ENCODE measurements at regions not wholly inside any gene's neighbourhood (a gene's known extent, or its start where the extent isn't known, plus 50 kb on each side); places are given as distances from the start of the nearest gene placed in this dataset.

- ChIA-PET CTCF (no interaction called here), RAD21 (ENCODE audit: low non-redundant PET in 1 of 2, low total read pairs in 2 of 2, uncharacterized antibody in 2 of 2, unreplicated experiment in 2 of 2) (no interaction called here), POLR2A (no interaction called here)
- H3K9me3 ChIP-seq (ENCODE audit: control insufficient read depth in 1 of 2, insufficient read depth in 1 of 2, low read depth in 1 of 2, low read length in 2 of 2): no peaks in the 10 kb centered on the region
- no peak overlapping the region for H3K27ac ChIP-seq (ENCODE audit: low read depth, low read length)
- no peak overlapping the region for H3K9ac ChIP-seq (ENCODE audit: low read length)
- H4K20me1 ChIP-seq (ENCODE audit: insufficient read depth): no peaks in the 10 kb centered on the region
- TF ChIP-seq EZH2 (IDR thresholded peaks at IDR 0.05): no peak
- TF ChIP-seq, protein P1, sequence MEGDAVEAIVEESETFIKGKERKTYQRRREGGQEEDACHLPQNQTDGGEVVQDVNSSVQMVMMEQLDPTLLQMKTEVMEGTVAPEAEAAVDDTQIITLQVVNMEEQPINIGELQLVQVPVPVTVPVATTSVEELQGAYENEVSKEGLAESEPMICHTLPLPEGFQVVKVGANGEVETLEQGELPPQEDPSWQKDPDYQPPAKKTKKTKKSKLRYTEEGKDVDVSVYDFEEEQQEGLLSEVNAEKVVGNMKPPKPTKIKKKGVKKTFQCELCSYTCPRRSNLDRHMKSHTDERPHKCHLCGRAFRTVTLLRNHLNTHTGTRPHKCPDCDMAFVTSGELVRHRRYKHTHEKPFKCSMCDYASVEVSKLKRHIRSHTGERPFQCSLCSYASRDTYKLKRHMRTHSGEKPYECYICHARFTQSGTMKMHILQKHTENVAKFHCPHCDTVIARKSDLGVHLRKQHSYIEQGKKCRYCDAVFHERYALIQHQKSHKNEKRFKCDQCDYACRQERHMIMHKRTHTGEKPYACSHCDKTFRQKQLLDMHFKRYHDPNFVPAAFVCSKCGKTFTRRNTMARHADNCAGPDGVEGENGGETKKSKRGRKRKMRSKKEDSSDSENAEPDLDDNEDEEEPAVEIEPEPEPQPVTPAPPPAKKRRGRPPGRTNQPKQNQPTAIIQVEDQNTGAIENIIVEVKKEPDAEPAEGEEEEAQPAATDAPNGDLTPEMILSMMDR (IDR thresholded peaks at IDR 0.05 in 2 of 3, conservative IDR thresholded peaks at IDR 0.05 in 1 of 3; ENCODE audit: borderline replicate concordance in 1 of 3, insufficient read depth in 1 of 3, low read depth in 2 of 3, low read length in 2 of 3): no peak; a peak in 1 of 6 replicates
- TF ChIP-seq ZNF274 (IDR thresholded peaks at IDR 0.05; ENCODE audit: low read depth, low read length): no peak
- TF ChIP-seq POLR2A (IDR thresholded peaks at IDR 0.05; ENCODE audit: borderline replicate concordance, extremely low read depth, insufficient read depth, insufficient read length): no peak
- no peak for TF ChIP-seq SP1 (IDR thresholded peaks at IDR 0.05; ENCODE audit: low read depth)
- no peak for ATAC-seq
- H3K79me2 ChIP-seq (ENCODE audit: insufficient read depth, low read length): no peaks in the 10 kb centered on the region
- no peak overlapping the region for H3K4me2 ChIP-seq (ENCODE audit: low read length)
- DNase-seq (ENCODE audit: low read depth, low spot score): no peak
- no peaks in the 10 kb centered on the region for H3K36me3 ChIP-seq (ENCODE audit: control insufficient read depth in 1 of 2, insufficient read depth in 2 of 2, low read length in 2 of 2)
- no peaks in the 10 kb centered on the region for H3K27me3 ChIP-seq (ENCODE audit: insufficient read depth, low read length)
- BruUV-seq (replicated peaks): no TSS peak
- H3K4me3 ChIP-seq (replicated peaks in 1 of 2; ENCODE audit: low read depth in 1 of 2, low read length in 2 of 2): no peak overlapping the region
- intact Hi-C loops (cut with micrococcal nuclease): no loop called here
- no peak overlapping the region for H2AFZ ChIP-seq (ENCODE audit: low read depth, low read length, poor library complexity, severe bottlenecking)
- H3K9me2 ChIP-seq (ENCODE audit: insufficient read depth): no peaks in the 10 kb centered on the region
- no peaks in the 10 kb centered on the region for H3K4me1 ChIP-seq (ENCODE audit: control insufficient read depth in 1 of 2, insufficient read depth in 2 of 2, low read length in 2 of 2)
Observed at GRCh38 chr2:42931818-42932195, 139.4 kb upstream of the HAAO start.

GRCh38 chr2:42931146-42931817 lies 138.9 kb upstream of the HAAO start:
- ChIA-PET RAD21 (ENCODE audit: low non-redundant PET in 1 of 2, low total read pairs in 2 of 2, uncharacterized antibody in 2 of 2, unreplicated experiment in 2 of 2) (no interaction called here), CTCF (no interaction called here), POLR2A (no interaction called here)
- no peaks in the 10 kb centered on the region for H3K9me3 ChIP-seq (ENCODE audit: control insufficient read depth in 1 of 2, insufficient read depth in 1 of 2, low read depth in 1 of 2, low read length in 2 of 2)
- DNase-seq (ENCODE audit: low read depth, low spot score) (no peak), ATAC-seq (peak; percentile 65)
- TF ChIP-seq RAD21 (IDR thresholded peaks at IDR 0.05; ENCODE audit: low read depth): peak; percentile 40
- no peak for TF ChIP-seq EGR1 (IDR thresholded peaks at IDR 0.05; ENCODE audit: low read depth)
- TF ChIP-seq ELF1 (IDR thresholded peaks at IDR 0.05; ENCODE audit: borderline replicate concordance, low read depth): no peak
- TF ChIP-seq, protein P1 (IDR thresholded peaks at IDR 0.05 in 2 of 3, conservative IDR thresholded peaks at IDR 0.05 in 1 of 3; ENCODE audit: borderline replicate concordance in 1 of 3, insufficient read depth in 1 of 3, low read depth in 2 of 3, low read length in 2 of 3): peak; percentile 20 to 59 (median 47); a peak in 3 of 6 replicates
- no peak for TF ChIP-seq SIN3A (IDR thresholded peaks at IDR 0.05; ENCODE audit: low read depth)
- BruUV-seq (replicated peaks): no TSS peak
- H3K9ac ChIP-seq (ENCODE audit: low read length): no peak overlapping the region
- no peaks in the 10 kb centered on the region for H3K27me3 ChIP-seq (ENCODE audit: insufficient read depth, low read length)
- H4K20me1 ChIP-seq (ENCODE audit: insufficient read depth): no peaks in the 10 kb centered on the region
- no peak overlapping the region for H3K4me3 ChIP-seq (replicated peaks in 1 of 2; ENCODE audit: low read depth in 1 of 2, low read length in 2 of 2)
- intact Hi-C loops (cut with micrococcal nuclease): no loop called here
- no peaks in the 10 kb centered on the region for H3K79me2 ChIP-seq (ENCODE audit: insufficient read depth, low read length)
- H3K36me3 ChIP-seq (ENCODE audit: control insufficient read depth in 1 of 2, insufficient read depth in 2 of 2, low read length in 2 of 2): no peaks in the 10 kb centered on the region
- H3K4me2 ChIP-seq (ENCODE audit: low read length): no peak overlapping the region
- no peak overlapping the region for H2AFZ ChIP-seq (ENCODE audit: low read depth, low read length, poor library complexity, severe bottlenecking)
- no peaks in the 10 kb centered on the region for H3K9me2 ChIP-seq (ENCODE audit: insufficient read depth)
- H3K4me1 ChIP-seq (ENCODE audit: control insufficient read depth in 1 of 2, insufficient read depth in 2 of 2, low read length in 2 of 2): no peaks in the 10 kb centered on the region
- H3K27ac ChIP-seq (ENCODE audit: low read depth, low read length): no peak overlapping the region
